ENCODE measurements at regions not wholly inside any gene's neighbourhood (a gene's known extent, or its start where the extent isn't known, plus 50 kb on each side); places are given as distances from the start of the nearest gene placed in this dataset.
"Not testable (repeated sequence)": the region's sequence is repeated elsewhere in the genome, so short reads cannot be mapped to it uniquely, and the experiment has no call there.

- TF ChIP-seq, protein P1, sequence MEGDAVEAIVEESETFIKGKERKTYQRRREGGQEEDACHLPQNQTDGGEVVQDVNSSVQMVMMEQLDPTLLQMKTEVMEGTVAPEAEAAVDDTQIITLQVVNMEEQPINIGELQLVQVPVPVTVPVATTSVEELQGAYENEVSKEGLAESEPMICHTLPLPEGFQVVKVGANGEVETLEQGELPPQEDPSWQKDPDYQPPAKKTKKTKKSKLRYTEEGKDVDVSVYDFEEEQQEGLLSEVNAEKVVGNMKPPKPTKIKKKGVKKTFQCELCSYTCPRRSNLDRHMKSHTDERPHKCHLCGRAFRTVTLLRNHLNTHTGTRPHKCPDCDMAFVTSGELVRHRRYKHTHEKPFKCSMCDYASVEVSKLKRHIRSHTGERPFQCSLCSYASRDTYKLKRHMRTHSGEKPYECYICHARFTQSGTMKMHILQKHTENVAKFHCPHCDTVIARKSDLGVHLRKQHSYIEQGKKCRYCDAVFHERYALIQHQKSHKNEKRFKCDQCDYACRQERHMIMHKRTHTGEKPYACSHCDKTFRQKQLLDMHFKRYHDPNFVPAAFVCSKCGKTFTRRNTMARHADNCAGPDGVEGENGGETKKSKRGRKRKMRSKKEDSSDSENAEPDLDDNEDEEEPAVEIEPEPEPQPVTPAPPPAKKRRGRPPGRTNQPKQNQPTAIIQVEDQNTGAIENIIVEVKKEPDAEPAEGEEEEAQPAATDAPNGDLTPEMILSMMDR (IDR thresholded peaks at IDR 0.05; ENCODE audit: control insufficient read depth, insufficient read depth, low read depth, low read length, missing control alignments): no peak
- H3K4me3 ChIP-seq (ENCODE audit: control insufficient read depth, low read depth, low read length): no peak overlapping the region
- DNase-seq (ENCODE audit: low read depth): no peak
These were observed 164.6 kb upstream of the FERMT1 start for GRCh38 chr20:6287471-6287870.

- no peak for DNase-seq (ENCODE audit: low read depth)
- TF ChIP-seq, protein P1 (IDR thresholded peaks at IDR 0.05; ENCODE audit: control insufficient read depth, insufficient read depth, low read depth, low read length, missing control alignments): no peak
- no peak overlapping the region for H3K4me3 ChIP-seq (ENCODE audit: control insufficient read depth, low read depth, low read length)
These were observed 159.8 kb upstream of the FERMT1 start for GRCh38 chr20:6282642-6283041.

DNA sequence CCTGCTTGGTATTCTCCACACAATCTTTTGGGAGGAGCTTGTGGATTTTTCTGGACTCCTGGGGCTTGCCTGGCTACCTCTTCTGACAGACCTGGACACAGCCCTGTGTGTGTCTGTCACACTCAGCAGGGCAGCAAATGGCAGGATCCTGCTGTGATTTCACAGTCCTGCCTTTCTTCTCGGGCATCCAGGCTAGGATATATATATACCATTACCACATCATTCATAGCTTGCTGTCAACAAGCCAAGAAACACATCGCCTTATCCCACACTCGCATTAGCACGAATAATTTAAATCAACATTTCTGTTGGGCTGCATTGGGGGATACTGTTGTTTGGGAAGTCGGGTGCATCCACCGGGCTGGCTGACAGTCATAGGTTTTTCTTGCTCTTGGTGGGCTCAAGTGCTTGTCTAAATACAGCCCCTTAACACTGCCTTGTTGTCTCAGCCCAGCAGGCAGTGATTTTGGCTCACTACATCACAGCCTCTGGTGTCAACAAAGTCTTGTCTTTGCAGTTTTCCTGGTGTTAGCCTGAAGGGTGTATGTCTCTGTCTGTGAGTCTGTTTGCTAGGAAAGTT is 154.9 kb upstream of the FERMT1 start:
- TF ChIP-seq, protein P1 (IDR thresholded peaks at IDR 0.05; ENCODE audit: control insufficient read depth, insufficient read depth, low read depth, low read length, missing control alignments): no peak
- no peak overlapping the region for H3K4me3 ChIP-seq (ENCODE audit: control insufficient read depth, low read depth, low read length)
- DNase-seq (ENCODE audit: low read depth): no peak

DNA sequence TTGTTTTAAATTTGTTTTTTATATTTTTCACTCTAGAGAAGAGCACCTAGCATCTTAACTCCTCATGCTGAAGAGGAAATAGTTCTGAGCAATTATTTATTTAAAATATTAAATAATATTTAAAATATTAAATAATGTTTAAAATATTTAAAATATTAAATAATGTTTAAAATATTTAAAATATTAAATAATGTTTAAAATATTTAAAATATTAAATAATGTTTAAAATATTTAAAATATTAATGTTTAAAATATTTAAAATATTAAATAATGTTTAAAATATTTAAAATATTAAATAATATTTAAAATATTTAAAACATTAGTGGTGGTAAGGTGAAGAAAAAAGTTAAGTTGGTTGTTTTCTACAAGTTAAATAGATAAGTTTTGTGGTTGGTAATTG is 147.6 kb upstream of the FERMT1 start:
- not testable (repeated sequence) for DNase-seq (ENCODE audit: low read depth); H3K4me3 ChIP-seq (ENCODE audit: control insufficient read depth, low read depth, low read length)

DNA sequence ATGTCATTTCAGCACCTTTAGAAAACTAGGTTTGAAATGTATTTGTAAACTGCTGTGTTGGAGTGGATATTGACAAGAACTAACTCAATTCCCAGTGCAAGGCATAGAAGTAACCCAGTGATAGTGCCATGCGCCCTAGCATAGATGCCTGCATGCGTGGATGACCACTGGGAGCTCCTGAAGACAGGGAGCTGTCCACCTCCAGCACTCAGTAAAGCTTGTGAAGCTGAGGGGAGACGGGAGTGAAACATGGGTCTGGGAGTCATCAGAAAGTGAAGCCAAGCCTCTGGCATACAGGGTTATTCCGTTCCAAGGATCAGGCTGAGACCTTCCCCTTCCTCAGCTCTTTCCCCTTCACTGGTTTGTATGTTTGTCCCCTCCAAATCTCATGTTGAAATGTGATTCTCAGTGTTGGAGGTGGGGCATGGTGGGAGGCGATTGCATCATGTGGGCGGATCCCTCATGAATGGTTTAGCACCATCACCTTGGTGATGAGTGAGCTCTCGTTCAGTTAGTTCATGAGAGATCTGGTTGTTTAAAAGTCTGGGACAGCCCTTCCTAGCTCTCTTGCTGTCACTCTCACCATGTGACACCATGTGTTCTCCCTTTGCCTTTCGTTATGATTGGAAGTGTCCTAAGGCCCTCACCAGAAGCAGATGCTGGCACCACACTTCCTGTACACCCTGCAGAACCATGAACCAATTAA is 146.5 kb upstream of the FERMT1 start:
- H3K4me3 ChIP-seq (ENCODE audit: control insufficient read depth, low read depth, low read length): no peak overlapping the region
- TF ChIP-seq, protein P1 (IDR thresholded peaks at IDR 0.05; ENCODE audit: control insufficient read depth, insufficient read depth, low read depth, low read length, missing control alignments): no peak
- DNase-seq (ENCODE audit: low read depth): no peak

- TF ChIP-seq, protein P1 (IDR thresholded peaks at IDR 0.05; ENCODE audit: control insufficient read depth, insufficient read depth, low read depth, low read length, missing control alignments): peak; percentile 23
- H3K4me3 ChIP-seq (ENCODE audit: control insufficient read depth, low read depth, low read length): no peak overlapping the region
- DNase-seq (ENCODE audit: low read depth): peak; percentile 18
These were observed 142.5 kb upstream of the FERMT1 start for GRCh38 chr20:6265204-6265904.

DNA sequence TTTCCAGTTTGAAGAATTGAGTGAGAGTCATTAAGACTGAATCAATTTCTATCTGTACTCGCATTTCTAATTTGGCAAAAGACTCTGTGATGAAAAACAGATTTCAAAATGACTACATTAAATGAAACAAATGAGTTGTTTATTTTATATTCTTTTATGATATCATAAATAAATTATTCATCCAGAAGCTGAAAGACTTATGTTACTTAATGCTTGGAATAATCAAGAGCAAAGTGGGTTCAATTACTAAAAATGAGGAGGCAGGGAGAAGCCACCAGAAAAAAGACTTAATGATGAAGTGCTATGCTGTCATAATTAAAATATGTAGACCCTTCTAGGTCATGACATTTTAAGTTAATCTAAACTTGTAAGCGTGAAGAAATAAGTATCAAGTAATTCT is 130.6 kb upstream of the FERMT1 start:
- TF ChIP-seq, protein P1 (IDR thresholded peaks at IDR 0.05; ENCODE audit: control insufficient read depth, insufficient read depth, low read depth, low read length, missing control alignments): no peak
- no peak for DNase-seq (ENCODE audit: low read depth)
- no peak overlapping the region for H3K4me3 ChIP-seq (ENCODE audit: control insufficient read depth, low read depth, low read length)

Measured in AG09309 (cell line).